Trophoblast cell (in vitro differentiated cells and primary cell): ENCODE measurements at regions not wholly inside any gene's neighbourhood (a gene's known extent, or its start where the extent isn't known, plus 50 kb on each side); places are given as distances from the start of the nearest gene placed in this dataset.

Experiments used
- DNase-seq, 2 donors: peaks; one replicate each; pipeline ENCODE4 v3.0.0-alpha.2; 2016
- H2AFZ ChIP-seq: 2 replicates; pipeline ENCODE4 v1.6.1; 2013; ENCODE audit warnings: low read length, moderate library complexity, mild to moderate bottlenecking; ENCODE audit not compliant: insufficient read depth, poor library complexity
- H2AK5ac ChIP-seq: 2 replicates; pipeline ENCODE4 v1.6.1; 2013; ENCODE audit warnings: mild to moderate bottlenecking, low read length
- H2BK120ac ChIP-seq: 2 replicates; pipeline ENCODE4 v1.6.1; 2013; ENCODE audit warnings: low read length, mild to moderate bottlenecking, moderate library complexity; ENCODE audit not compliant: insufficient read depth, poor library complexity
- H2BK12ac ChIP-seq: 2 replicates; pipeline ENCODE4 v1.6.1; 2013; ENCODE audit warnings: mild to moderate bottlenecking, low read length, moderate library complexity
- H2BK5ac ChIP-seq: 2 replicates; pipeline ENCODE4 v1.6.1; 2013; ENCODE audit warnings: low read length, low read depth, moderate library complexity, mild to moderate bottlenecking; ENCODE audit not compliant: poor library complexity
- H3K14ac ChIP-seq: 2 replicates; pipeline ENCODE4 v1.6.1; 2013; ENCODE audit warnings: mild to moderate bottlenecking, low read length
- H3K18ac ChIP-seq: 2 replicates; pipeline ENCODE4 v1.6.1; 2013; ENCODE audit warnings: mild to moderate bottlenecking, low read length
- H3K23ac ChIP-seq: 2 replicates; pipeline ENCODE4 v1.6.1; 2013; ENCODE audit warnings: low read length
- H3K27ac ChIP-seq: 2 replicates; pipeline ENCODE4 v1.5.1; 2013; ENCODE audit warnings: low read depth, mild to moderate bottlenecking, inconsistent platforms, low read length, moderate library complexity
- H3K27me3 ChIP-seq: 2 replicates; pipeline ENCODE4 v1.6.1; 2013; ENCODE audit warnings: inconsistent platforms, mild to moderate bottlenecking, low read length, moderate library complexity; ENCODE audit not compliant: insufficient read depth
- H3K36me3 ChIP-seq, 2 experiments: 1 replicate in 1 of 2; 2 replicates in 1 of 2; pipeline ENCODE4 v1.6.1; 2013; ENCODE audit warnings: low read length in 2 of 2, mild to moderate bottlenecking in 2 of 2, moderate library complexity in 1 of 2; ENCODE audit not compliant: insufficient read depth in 2 of 2, control insufficient read depth in 1 of 2
- H3K4ac ChIP-seq: 2 replicates; pipeline ENCODE4 v1.6.1; 2013; ENCODE audit warnings: low read depth, mild to moderate bottlenecking, low read length, moderate library complexity
- H3K4me1 ChIP-seq, 2 experiments: 1 replicate in 1 of 2; 2 replicates in 1 of 2; pipeline ENCODE4 v1.6.1; 2013; ENCODE audit warnings: low read length in 2 of 2, mild to moderate bottlenecking in 2 of 2, moderate library complexity in 1 of 2; ENCODE audit not compliant: insufficient read depth in 2 of 2, control insufficient read depth in 1 of 2
- H3K4me2 ChIP-seq: 2 replicates; pipeline ENCODE4 v1.6.1; 2013; ENCODE audit warnings: inconsistent platforms, mild to moderate bottlenecking, low read length, moderate library complexity
- H3K4me3 ChIP-seq: 2 replicates; pipeline ENCODE4 v1.5.1; 2013; ENCODE audit warnings: mild to moderate bottlenecking, low read depth, low read length, inconsistent platforms
- H3K79me1 ChIP-seq: one replicate; pipeline ENCODE4 v1.6.1; 2013; ENCODE audit warnings: low read length
- H3K79me2 ChIP-seq: 2 replicates; pipeline ENCODE4 v1.6.1; 2013; ENCODE audit warnings: low read length, mild to moderate bottlenecking; ENCODE audit not compliant: control insufficient read depth, insufficient read depth, poor library complexity
- H3K9ac ChIP-seq: 2 replicates; pipeline ENCODE4 v1.6.1; 2013; ENCODE audit warnings: mild to moderate bottlenecking, low read length
- H3K9me3 ChIP-seq: 2 replicates; pipeline ENCODE4 v1.6.1; 2013; ENCODE audit warnings: low read depth, mild to moderate bottlenecking, control low read depth, inconsistent platforms, low read length; ENCODE audit not compliant: insufficient read depth
- H4K12ac ChIP-seq: 2 replicates; pipeline ENCODE4 v1.6.1; 2013; ENCODE audit warnings: low read depth, mild to moderate bottlenecking, low read length, moderate library complexity
- H4K8ac ChIP-seq: 2 replicates; pipeline ENCODE4 v1.6.1; 2013; ENCODE audit warnings: low read depth, mild to moderate bottlenecking, low read length, moderate library complexity
- H4K91ac ChIP-seq: one replicate; pipeline ENCODE4 v1.6.1; 2013; ENCODE audit warnings: low read depth, mild to moderate bottlenecking, low read length, moderate library complexity
- WGBS: extraction: QIAGEN DNeasy Blood & Tissue Kit; methylation state at CpG from one replicate; pipeline ENCODE4 v1.1.7; 2013; ENCODE audit warnings: missing lambda C conversion rate; ENCODE audit not compliant: insufficient read length, insufficient coverage; ENCODE audit errors: extremely low coverage; 5-methylcytosine and 5-hydroxymethylcytosine counted together

DNA sequence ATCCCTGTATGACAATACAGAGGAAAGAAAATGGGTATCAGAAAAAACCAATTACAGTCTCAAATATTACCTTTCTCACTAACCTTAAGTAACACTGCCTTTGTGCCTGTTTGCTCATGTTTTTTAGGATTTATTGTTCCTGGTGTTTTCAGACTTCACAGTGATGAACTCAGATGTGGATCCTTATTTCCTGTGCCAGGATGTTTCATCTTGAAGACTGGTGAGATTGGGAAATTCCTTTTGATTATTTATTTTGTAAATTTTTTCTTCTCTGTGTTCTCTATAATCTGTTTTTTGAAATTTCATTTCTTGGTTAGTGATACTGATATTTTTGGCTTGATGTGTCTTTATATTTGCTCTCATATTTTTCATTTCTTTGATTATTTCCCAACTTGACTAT, 142.4 kb upstream of the GRIN3A start:
- no peak overlapping the region for H3K14ac ChIP-seq
- no peak overlapping the region for H4K91ac ChIP-seq
- no peaks in the 10 kb centered on the region for H3K79me2 ChIP-seq
- H2AK5ac ChIP-seq = no peak overlapping the region
- H3K79me1 ChIP-seq = no peaks in the 10 kb centered on the region
- no peak overlapping the region for H3K23ac ChIP-seq
- H3K27ac ChIP-seq = no peak overlapping the region
- no peaks in the 10 kb centered on the region for H3K9me3 ChIP-seq
- H2BK12ac ChIP-seq = no peak overlapping the region
- no peak overlapping the region for H3K4ac ChIP-seq
- H4K12ac ChIP-seq = no peak overlapping the region
- no peaks in the 10 kb centered on the region for H3K4me1 ChIP-seq
- H3K4me2 ChIP-seq = no peak overlapping the region
- no peak overlapping the region for H2BK5ac ChIP-seq
- no peak overlapping the region for H3K18ac ChIP-seq
- H4K8ac ChIP-seq = no peak overlapping the region
- H3K27me3 ChIP-seq = no peaks in the 10 kb centered on the region
- H3K4me3 ChIP-seq = no peak overlapping the region
- no peak overlapping the region for H3K9ac ChIP-seq
- H2BK120ac ChIP-seq = no peak overlapping the region
- DNase-seq = no peak
- H2AFZ ChIP-seq = no peak overlapping the region
- H3K36me3 ChIP-seq = no peaks in the 10 kb centered on the region

GRCh38 chr9:101878734-101879133, 140.3 kb upstream of the GRIN3A start:
- Histone ChIP-seq H3K27ac (no peak overlapping the region), H4K91ac (no peak overlapping the region), H3K27me3 (no peaks in the 10 kb centered on the region), H3K36me3 (no peaks in the 10 kb centered on the region), H3K9me3 (no peaks in the 10 kb centered on the region), H3K14ac (no peak overlapping the region), H3K23ac (no peak overlapping the region), H4K12ac (no peak overlapping the region), H3K79me2 (no peaks in the 10 kb centered on the region), H2BK120ac (no peak overlapping the region), H3K79me1 (no peaks in the 10 kb centered on the region), H2AFZ (no peak overlapping the region), H3K4me2 (no peak overlapping the region), H3K9ac (no peak overlapping the region), H2BK5ac (no peak overlapping the region), H2BK12ac (no peak overlapping the region), H4K8ac (no peak overlapping the region), H3K18ac (no peak overlapping the region), H3K4me1 (no peaks in the 10 kb centered on the region), H3K4me3 (no peak overlapping the region), H3K4ac (no peak overlapping the region), H2AK5ac (no peak overlapping the region)
- DNase-seq = no peak
- WGBS = no CpG with 5 or more reads among the region's 4 CpGs

DNA sequence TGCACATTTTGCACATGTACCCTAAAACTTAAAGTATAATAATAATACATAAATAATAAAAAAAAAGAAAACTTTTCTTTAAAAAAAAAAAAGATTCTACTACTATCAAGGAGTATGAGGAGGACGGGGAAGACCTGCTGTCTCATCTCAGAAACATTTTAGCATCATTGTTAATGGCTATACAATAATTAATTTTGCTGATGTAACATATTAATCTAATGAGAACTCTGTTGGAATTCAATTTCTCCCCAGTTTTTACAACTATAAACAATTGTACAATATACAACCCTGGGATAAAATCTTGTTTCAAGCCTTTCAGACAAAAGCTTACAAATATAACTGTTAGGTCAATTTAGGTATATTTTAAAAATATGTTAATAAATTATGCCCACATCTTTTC, 139.0 kb upstream of the GRIN3A start:
- Histone ChIP-seq H3K79me1 (no peaks in the 10 kb centered on the region), H2BK120ac (no peak overlapping the region), H3K18ac (no peak overlapping the region), H3K9ac (no peak overlapping the region), H3K4me1 (no peaks in the 10 kb centered on the region), H3K9me3 (no peaks in the 10 kb centered on the region), H3K4me2 (no peak overlapping the region), H3K36me3 (no peaks in the 10 kb centered on the region), H2AK5ac (no peak overlapping the region), H2BK12ac (no peak overlapping the region), H3K4ac (no peak overlapping the region), H3K23ac (no peak overlapping the region), H4K91ac (no peak overlapping the region), H3K79me2 (no peaks in the 10 kb centered on the region), H4K8ac (no peak overlapping the region), H4K12ac (no peak overlapping the region), H3K27ac (no peak overlapping the region), H2AFZ (no peak overlapping the region), H3K4me3 (no peak overlapping the region), H3K27me3 (no peaks in the 10 kb centered on the region), H2BK5ac (no peak overlapping the region), H3K14ac (no peak overlapping the region)
- DNase-seq = no peak
- WGBS = no CpG with 5 or more reads among the region's 1 CpG

DNA sequence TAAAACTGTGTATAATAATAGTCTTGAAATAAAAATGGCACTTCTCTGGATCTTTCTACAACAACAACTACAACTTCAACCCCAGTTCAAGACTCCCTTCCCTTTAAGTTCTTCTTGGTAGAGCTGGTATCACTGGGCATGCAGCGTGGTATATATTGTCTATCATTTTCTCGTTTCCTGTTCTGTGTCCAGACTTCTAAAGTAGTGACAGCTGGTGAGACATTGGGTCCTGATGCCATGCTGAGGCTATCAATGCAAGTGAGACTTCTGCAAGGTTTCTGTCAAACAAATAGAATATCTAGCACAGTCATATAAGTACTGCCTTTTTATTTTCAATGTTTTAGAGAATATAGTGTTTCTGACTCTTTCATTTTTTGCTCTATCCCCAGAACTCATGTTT, 123.0 kb upstream of the GRIN3A start:
- Histone ChIP-seq H2AK5ac (no peak overlapping the region), H2AFZ (no peak overlapping the region), H2BK12ac (no peak overlapping the region), H3K36me3 (no peaks in the 10 kb centered on the region), H2BK120ac (no peak overlapping the region), H4K91ac (no peak overlapping the region), H3K79me1 (no peaks in the 10 kb centered on the region), H3K23ac (no peak overlapping the region), H3K79me2 (no peaks in the 10 kb centered on the region), H3K27ac (no peak overlapping the region), H2BK5ac (no peak overlapping the region), H4K8ac (no peak overlapping the region), H3K18ac (no peak overlapping the region), H3K14ac (no peak overlapping the region), H3K4me1 (no peaks in the 10 kb centered on the region), H3K4ac (no peak overlapping the region), H3K4me2 (no peak overlapping the region), H3K27me3 (no peaks in the 10 kb centered on the region), H3K4me3 (no peak overlapping the region), H3K9me3 (peaks cover 4% of the 10 kb centered on the region), H4K12ac (no peak overlapping the region), H3K9ac (no peak overlapping the region)
- WGBS = no CpG with 5 or more reads among the region's 2 CpGs
- no peak for DNase-seq

GRCh38 chr9:101860920-101861319, 122.5 kb upstream of the GRIN3A start:
- no peak overlapping the region for H4K12ac ChIP-seq
- H3K27ac ChIP-seq = no peak overlapping the region
- H3K36me3 ChIP-seq = no peaks in the 10 kb centered on the region
- no peak overlapping the region for H2AK5ac ChIP-seq
- H3K79me2 ChIP-seq = no peaks in the 10 kb centered on the region
- peaks cover 4% of the 10 kb centered on the region for H3K9me3 ChIP-seq
- H3K79me1 ChIP-seq = no peaks in the 10 kb centered on the region
- H3K4ac ChIP-seq = no peak overlapping the region
- no peak overlapping the region for H2BK5ac ChIP-seq
- H4K91ac ChIP-seq = no peak overlapping the region
- no peaks in the 10 kb centered on the region for H3K4me1 ChIP-seq
- no peak overlapping the region for H3K9ac ChIP-seq
- no peak for DNase-seq
- H2BK12ac ChIP-seq = no peak overlapping the region
- H3K4me2 ChIP-seq = no peak overlapping the region
- H3K27me3 ChIP-seq = no peaks in the 10 kb centered on the region
- H2BK120ac ChIP-seq = no peak overlapping the region
- no peak overlapping the region for H3K18ac ChIP-seq
- H3K4me3 ChIP-seq = no peak overlapping the region
- no peak overlapping the region for H3K23ac ChIP-seq
- H2AFZ ChIP-seq = no peak overlapping the region
- H4K8ac ChIP-seq = no peak overlapping the region
- H3K14ac ChIP-seq = no peak overlapping the region
- WGBS = no CpG with 5 or more reads among the region's 1 CpG
